ENCODE measurements at regions not wholly inside any gene's neighbourhood (a gene's known extent, or its start where the extent isn't known, plus 50 kb on each side); places are given as distances from the start of the nearest gene placed in this dataset.

DNA sequence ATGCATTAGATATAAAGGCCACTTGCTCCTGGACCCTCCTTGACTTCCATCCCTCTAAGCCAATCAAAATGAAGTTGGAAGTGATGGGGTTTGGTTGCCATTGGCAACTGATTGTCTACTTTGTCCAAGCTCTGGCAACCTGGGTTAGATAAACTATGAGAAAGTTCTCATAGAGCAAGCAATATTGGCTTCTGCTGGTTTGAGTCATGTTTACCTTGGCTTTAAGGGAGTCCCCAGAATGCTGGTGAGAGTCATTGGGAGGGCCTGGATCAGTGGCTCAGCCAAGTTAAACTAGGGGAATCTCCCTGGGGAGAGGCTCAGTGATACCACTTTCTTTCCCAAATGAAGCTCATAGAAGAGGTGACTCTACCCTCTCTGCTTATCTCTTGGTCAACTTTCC, 176.3 kb upstream of the ROPN1 start:
- TF ChIP-seq CTCF (IDR thresholded peaks at IDR 0.05; ENCODE audit: control extremely low read depth, extremely low read depth, low read depth, missing control alignments), result no peak
- DNase-seq (ENCODE audit: extremely low spot score), result no peak
- POLR2A ChIA-PET, result no interaction called here
- CTCF ChIA-PET, result no interaction called here

DNA sequence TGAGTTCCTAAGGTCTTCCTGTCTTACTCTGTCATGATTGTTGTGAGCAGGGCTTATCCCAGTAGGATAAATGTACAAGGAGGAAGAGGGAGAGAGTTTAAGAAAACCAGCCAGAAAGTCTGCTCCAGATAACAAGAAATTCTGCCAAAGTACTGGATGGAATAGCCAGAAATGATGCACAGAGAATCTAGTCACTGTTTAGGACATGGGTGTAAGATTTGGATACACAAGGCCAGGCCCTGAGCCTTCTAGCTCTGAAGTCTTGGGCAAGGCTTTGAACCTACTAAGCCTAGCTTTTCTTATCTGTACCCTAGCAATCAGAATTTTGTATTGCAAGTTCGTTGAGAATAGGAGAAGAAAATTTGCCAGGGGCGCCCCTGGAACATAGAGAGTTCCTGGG, 180.4 kb upstream of the ROPN1 start:
- CTCF ChIA-PET, result no interaction called here
- DNase-seq (ENCODE audit: extremely low spot score), result no peak
- no peak for TF ChIP-seq CTCF (IDR thresholded peaks at IDR 0.05; ENCODE audit: control extremely low read depth, extremely low read depth, low read depth, missing control alignments)
- POLR2A ChIA-PET, result no interaction called here

- ChIA-PET CTCF (no interaction called here), POLR2A (no interaction called here)
- no peak for TF ChIP-seq CTCF (IDR thresholded peaks at IDR 0.05; ENCODE audit: control extremely low read depth, extremely low read depth, low read depth, missing control alignments)
These were observed 180.9 kb upstream of the ROPN1 start for GRCh38 chr3:124172816-124173215.

GRCh38 chr3:124174476-124174875, 182.6 kb upstream of the ROPN1 start:
- ChIA-PET POLR2A (no interaction called here), CTCF (interaction anchor here (0.6 to 1.6 kb wide), 2 partner anchors 10 to 486 kb away, joined by 3 read pairs; no protein-coding TSS in a partner anchor)
- no peak for TF ChIP-seq CTCF (IDR thresholded peaks at IDR 0.05; ENCODE audit: control extremely low read depth, extremely low read depth, low read depth, missing control alignments)
- no peak for DNase-seq (ENCODE audit: extremely low spot score)

More at GRCh38 chr3:124172816-124173215, 180.9 kb upstream of the ROPN1 start:
- no peak for DNase-seq (ENCODE audit: extremely low spot score)

DNA sequence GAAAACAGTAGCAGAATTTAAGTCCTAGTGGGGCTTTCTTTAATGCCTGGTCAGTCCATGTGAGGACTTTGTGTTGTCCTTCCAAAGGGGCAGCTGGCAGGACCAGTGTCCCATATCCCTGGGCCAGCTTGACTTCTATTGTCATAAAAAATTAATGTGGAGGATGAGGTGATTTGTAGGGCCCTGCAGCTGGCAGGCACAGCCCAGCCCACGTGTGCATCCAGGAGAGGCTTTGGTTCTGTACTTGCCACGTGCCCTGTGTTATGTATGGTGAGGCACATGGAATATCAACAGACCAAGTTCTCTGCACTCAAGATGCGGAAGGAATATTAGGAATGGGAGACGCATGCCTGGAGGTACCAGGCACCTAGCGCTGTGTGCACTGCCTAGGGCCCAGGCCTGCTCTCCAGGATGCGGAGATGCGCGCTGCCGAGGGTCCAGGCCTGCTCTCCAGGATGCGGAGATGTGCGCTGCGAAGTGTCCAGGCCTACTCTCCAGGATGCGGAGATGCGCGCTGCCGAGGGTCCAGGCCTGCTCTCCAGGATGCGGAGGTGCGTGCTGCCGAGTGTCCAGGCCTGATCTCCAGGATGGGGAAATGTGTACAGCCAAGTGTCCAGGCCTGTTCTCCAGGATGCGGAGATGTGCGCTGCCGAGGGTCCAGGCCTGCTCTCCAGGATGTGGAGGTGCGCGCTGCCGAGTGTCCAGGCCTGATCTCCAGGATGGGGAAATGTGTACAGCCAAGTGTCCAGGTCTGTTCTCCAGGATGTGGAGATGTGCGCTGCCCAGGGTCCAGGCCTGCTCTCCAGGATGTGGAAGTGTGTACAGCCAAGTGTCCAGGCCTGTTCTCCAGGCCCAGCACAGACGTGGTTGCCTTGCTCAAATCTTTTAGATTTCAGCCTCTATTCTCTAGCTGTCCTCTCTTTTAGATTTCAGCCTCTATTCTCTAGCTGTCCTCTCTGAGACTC, 183.3 kb upstream of the ROPN1 start:
- ChIA-PET POLR2A (no interaction called here), CTCF (interaction anchor here (0.6 to 1.6 kb wide), 2 partner anchors 11 to 486 kb away, joined by 3 read pairs; no protein-coding TSS in a partner anchor)
- no peak for DNase-seq (ENCODE audit: extremely low spot score)
- no peak for TF ChIP-seq CTCF (IDR thresholded peaks at IDR 0.05; ENCODE audit: control extremely low read depth, extremely low read depth, low read depth, missing control alignments)

GRCh38 chr3:124177071-124177470, 185.1 kb upstream of the ROPN1 start:
- no peak for TF ChIP-seq CTCF (IDR thresholded peaks at IDR 0.05; ENCODE audit: control extremely low read depth, extremely low read depth, low read depth, missing control alignments)
- ChIA-PET CTCF (no interaction called here), POLR2A (no interaction called here)
- DNase-seq (ENCODE audit: extremely low spot score), result no peak

Measured in GM10248 (cell line).